Stomach (tissue), 4 donors: ENCODE measurements at regions not wholly inside any gene's neighbourhood (a gene's known extent, or its start where the extent isn't known, plus 50 kb on each side); places are given as distances from the start of the nearest gene placed in this dataset.

ENCODE experiments used
- EP300 ChIP-seq: sonication (generic); formaldehyde crosslinking; IDR thresholded peaks from one replicate; pipeline ENCODE4 v1.6.1; 2017; ENCODE audit warnings: antibody characterized with exemption
- POLR2A ChIP-seq, 4 donors: fragments of 450-650 bp; IDR thresholded peaks; one replicate each; pipeline ENCODE4 v1.6.1; 2016; ENCODE audit warnings: antibody characterized with exemption in 4 of 4, control low read depth in 2 of 4, mild to moderate bottlenecking in 1 of 4, moderate library complexity in 1 of 4
- POLR2AphosphoS5 ChIP-seq, 3 donors: sonication (generic); formaldehyde crosslinking; IDR thresholded peaks; one replicate each; pipeline ENCODE4 v1.6.1; 2016; ENCODE audit warnings: antibody characterized with exemption in 3 of 3
- TF ChIP-seq, protein P1 (sequence below), 7 experiments: fragments of 450-650 bp in 4 of 7; fragments of 200-600 bp in 3 of 7; sonication (generic) in 3 of 7; IDR thresholded peaks; one replicate each; pipeline ENCODE4 v1.5.1; 2016 to 2019; ENCODE audit warnings: antibody characterized with exemption in 7 of 7, control low read depth in 2 of 7, mild to moderate bottlenecking in 1 of 7

DNA sequence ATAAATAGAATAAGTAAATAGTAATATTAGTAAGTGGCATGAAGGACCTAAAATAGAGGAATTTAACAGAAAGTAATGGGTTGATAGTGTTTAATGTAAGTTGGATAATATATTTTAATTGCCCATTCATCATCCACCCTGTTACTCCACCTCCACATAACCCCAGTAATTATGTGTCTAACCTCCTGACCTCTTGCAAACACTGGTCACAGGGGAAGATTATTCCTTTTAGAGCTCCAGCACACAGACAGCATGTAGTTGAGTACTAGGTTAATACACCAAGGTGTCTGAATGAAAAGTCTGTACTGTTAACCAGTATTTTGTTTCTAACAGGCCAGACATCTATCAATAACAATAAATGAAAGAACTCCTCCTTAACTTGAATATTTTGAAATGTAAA lies 92.4 kb upstream of the EYS start:
- TF ChIP-seq POLR2A (IDR thresholded peaks at IDR 0.05) (no peak), EP300 (no peak), POLR2AphosphoS5 (IDR thresholded peaks at IDR 0.05) (no peak)
- TF ChIP-seq, protein P1, sequence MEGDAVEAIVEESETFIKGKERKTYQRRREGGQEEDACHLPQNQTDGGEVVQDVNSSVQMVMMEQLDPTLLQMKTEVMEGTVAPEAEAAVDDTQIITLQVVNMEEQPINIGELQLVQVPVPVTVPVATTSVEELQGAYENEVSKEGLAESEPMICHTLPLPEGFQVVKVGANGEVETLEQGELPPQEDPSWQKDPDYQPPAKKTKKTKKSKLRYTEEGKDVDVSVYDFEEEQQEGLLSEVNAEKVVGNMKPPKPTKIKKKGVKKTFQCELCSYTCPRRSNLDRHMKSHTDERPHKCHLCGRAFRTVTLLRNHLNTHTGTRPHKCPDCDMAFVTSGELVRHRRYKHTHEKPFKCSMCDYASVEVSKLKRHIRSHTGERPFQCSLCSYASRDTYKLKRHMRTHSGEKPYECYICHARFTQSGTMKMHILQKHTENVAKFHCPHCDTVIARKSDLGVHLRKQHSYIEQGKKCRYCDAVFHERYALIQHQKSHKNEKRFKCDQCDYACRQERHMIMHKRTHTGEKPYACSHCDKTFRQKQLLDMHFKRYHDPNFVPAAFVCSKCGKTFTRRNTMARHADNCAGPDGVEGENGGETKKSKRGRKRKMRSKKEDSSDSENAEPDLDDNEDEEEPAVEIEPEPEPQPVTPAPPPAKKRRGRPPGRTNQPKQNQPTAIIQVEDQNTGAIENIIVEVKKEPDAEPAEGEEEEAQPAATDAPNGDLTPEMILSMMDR (IDR thresholded peaks at IDR 0.05) = no peak
